KBM-7 (cell line): ENCODE measurements at regions not wholly inside any gene's neighbourhood (a gene's known extent, or its start where the extent isn't known, plus 50 kb on each side); places are given as distances from the start of the nearest gene placed in this dataset.

Experiments used
- DNase-seq: peaks from one replicate; pipeline ENCODE4 v3.0.0-alpha.2; 2015
- in situ Hi-C: fragments of 300-500 bp; cut with MboI; formaldehyde crosslinking; loops from 2 replicates; pipeline ENCODE4 v1.14.3; 2020; ENCODE audit warnings: low sequenced_read_pairs, low pct_unique_long_range_greater_than_20kb, mixed read lengths

- DNase-seq, result no peak
- in situ Hi-C loops, result no loop called here
Measured at GRCh38 chr12:126551869-126552268, 1486.6 kb downstream of the AACS start.

DNA sequence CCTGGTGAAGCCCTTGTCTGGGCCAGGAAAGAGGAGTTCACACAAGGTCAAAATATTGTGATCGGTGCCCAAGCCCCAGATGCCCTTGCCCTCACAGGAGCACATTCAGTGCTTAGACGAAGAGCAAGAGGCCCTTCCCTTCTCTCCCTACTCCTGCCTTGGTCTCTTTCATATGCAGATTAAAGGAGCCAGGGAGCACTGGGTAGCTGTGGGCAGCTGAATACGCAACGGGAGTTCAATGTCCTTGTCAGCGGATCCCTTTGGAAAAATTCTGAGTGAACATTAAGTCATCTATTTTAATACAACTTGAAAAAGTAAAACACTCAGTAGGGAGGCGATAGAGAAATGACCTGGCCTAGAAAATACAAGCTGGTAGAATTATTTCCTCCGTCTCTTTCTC, 1489.4 kb downstream of the AACS start:
- DNase-seq, result no peak
- in situ Hi-C loops, result no loop called here

DNA sequence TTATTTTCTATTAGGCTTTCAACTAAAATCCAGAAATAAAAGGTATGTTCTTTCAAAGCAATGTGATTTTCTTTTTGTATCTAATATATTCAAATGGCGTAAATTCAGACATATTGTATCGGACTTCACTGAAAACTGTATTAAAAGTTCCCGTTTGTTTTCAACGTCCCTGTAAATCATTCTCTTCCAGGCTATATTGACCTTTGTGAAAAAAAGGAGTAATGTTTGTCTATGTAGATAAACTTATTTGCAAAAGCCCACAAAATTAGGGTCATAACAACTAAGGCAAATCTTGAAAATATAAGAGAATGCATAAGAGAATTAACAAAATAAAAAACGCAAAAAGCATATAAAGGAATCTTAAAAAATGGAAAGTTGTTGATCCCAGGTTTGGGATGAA, 1492.4 kb downstream of the AACS start:
- DNase-seq, result no peak
- in situ Hi-C loops, result no loop called here

- DNase-seq, result no peak
- in situ Hi-C loops, result no loop called here
Measured at GRCh38 chr12:126558219-126558618, 1493.0 kb downstream of the AACS start.

- no peak for DNase-seq
- in situ Hi-C loops, result no loop called here
Measured at GRCh38 chr12:126558810-126559209, 1493.6 kb downstream of the AACS start.

- DNase-seq, result no peak
- in situ Hi-C loops, result no loop called here
Measured at GRCh38 chr12:126567016-126567415, 1501.8 kb downstream of the AACS start.

- no peak for DNase-seq
- in situ Hi-C loops, result no loop called here
Measured at GRCh38 chr12:126569706-126570105, 1504.5 kb downstream of the AACS start.

GRCh38 chr12:126570566-126570965, 1505.3 kb downstream of the AACS start:
- in situ Hi-C loops, result no loop called here
- DNase-seq, result no peak

GRCh38 chr12:126572170-126572569, 1506.9 kb downstream of the AACS start:
- in situ Hi-C loops, result no loop called here
- DNase-seq, result no peak

GRCh38 chr12:126581655-126582054, 1516.4 kb downstream of the AACS start:
- no peak for DNase-seq
- in situ Hi-C loops, result no loop called here

DNA sequence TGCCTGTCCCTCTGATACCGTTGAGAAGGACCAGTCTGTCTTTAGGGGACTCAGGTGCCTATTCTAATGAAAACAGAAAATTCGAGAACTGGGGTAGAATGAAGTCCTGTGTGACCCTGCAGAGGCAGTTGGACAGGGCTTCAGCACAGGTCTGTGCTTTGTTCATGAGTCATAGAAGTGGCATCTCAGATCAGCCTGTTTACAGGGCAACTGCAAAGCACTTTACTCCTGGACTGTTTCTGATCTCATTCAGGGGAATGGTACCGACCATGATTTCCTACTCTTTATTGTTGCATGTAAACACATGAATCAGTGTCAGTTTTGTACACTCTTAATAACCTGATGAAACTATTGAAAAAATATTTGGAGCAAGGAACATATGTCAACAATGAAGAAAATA, 1517.0 kb downstream of the AACS start:
- DNase-seq, result no peak
- in situ Hi-C loops, result no loop called here

GRCh38 chr12:126588586-126589249, 1523.5 kb downstream of the AACS start:
- no peak for DNase-seq
- in situ Hi-C loops, result no loop called here

DNA sequence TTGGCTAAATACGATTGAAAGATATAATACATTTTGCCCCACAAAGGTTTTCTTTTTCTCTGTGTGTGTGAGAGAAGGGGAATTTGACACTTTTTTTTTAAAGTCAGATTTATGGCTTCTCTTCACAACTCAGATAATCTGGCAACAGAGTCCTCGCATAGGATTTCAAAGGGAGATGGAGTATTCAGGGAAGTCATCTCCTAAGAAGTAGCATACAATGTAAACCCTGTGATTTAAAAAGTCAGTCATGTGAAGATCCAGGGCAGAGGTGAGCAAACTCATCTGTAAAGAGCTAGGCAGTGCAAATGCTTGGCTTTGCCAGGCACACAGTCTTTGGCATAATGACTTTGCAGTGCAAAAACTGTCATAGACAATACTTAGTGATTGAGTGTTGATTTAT, 1526.3 kb downstream of the AACS start:
- in situ Hi-C loops, result no loop called here
- DNase-seq, result no peak

DNA sequence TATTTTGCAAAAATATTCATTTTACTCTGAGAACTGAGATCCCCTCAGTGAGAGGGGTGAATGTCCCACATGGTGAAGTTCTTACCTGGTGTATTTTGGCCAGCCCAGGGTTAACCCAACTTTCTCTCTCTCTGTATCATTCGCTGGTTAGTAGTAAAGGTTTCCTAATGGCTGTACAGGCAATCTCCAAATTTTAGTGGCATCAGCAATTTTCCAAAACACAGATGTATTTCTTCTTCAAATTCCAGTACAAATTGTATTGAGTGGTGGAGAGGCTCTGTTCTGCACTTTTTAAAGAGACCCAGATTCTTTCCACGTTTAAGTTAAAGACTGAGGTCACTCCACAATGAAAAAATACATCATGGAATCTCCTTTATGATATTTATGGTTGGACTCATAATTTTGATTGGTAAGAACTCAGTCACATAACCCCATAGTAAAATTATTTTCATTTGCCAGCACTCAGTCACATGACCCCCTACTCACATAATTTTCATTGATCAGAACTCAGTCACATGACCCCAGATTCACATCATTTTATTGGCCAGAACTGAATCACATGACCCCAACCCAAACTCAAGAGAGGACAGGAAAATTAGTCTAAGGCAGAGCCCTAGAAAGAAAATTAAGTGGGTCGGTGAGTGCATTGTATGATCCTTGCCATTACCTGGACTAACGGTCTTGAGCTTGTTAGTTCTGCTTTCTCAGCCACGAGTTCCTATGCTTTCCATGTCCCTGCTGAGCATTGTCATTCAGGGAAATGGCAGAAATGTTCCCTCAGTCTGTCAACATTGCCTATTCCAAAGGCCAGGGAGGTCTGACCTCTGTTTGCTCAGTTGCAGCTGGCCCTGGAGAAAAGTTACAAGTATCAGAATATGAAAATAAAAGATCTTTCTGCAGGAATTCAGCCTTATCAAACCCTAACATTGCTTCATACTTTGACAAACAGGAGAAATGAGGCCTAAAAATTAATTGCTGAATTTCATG, 1536.2 kb downstream of the AACS start:
- no peak for DNase-seq
- in situ Hi-C loops, result no loop called here

GRCh38 chr12:126602612-126603011, 1537.4 kb downstream of the AACS start:
- in situ Hi-C loops, result no loop called here
- no peak for DNase-seq

- in situ Hi-C loops, result no loop called here
- DNase-seq, result no peak
Measured at GRCh38 chr12:126607157-126607556, 1541.9 kb downstream of the AACS start.

- in situ Hi-C loops, result no loop called here
- DNase-seq, result no peak
Measured at GRCh38 chr12:126607867-126608266, 1542.6 kb downstream of the AACS start.

DNA sequence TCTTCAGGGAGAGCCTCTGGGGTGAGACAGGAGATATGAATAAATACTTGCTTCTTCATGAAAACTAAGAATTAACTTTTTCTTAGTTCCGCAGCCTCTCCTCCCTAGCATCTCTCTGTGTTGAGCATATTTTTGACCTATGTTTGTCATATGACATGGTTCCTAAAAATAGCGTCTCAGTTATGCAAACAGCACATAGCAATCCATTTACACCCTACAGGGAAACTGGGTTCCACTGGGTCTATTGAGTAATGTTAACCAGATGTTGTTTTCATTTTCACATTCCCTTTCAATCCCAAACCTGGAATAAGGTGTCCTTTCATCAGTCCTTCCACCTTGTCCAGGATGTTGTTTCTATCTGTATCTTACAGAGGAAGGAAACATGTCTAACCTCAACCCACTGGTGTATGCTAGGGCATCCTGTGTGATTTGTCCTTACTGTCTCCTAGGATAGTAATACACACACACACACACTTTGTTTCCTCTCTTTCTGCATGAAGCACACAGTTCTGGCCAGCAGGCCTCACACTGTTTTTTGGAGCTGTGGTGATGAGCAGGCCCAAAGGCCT, 1543.5 kb downstream of the AACS start:
- DNase-seq, result no peak
- in situ Hi-C loops, result no loop called here

DNA sequence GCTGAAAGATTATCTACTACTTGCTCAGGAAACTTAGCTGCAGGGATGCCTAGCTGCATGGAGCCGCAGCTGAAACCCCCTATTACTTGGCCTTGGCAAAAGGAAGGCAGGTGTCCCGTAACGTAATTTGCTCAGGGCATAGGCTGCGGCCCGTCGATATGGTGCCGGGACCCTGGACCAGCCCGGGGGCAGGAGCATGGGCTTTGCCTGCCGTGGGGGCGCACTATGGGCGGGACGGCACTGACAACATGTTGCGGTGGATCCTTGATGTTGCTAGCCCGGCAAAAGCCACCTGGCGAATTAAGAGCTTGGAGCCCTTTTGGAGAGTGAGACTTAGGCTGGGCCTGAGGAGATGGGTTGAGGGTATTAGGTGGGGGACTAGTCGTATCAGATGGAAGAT, 1551.2 kb downstream of the AACS start:
- in situ Hi-C loops, result no loop called here
- no peak for DNase-seq

- in situ Hi-C loops, result no loop called here
- DNase-seq, result peak; percentile 30
Measured at GRCh38 chr12:126617312-126617711, 1552.1 kb downstream of the AACS start.
